Dermis blood vessel endothelial cell (primary cell): ENCODE measurements at regions not wholly inside any gene's neighbourhood (a gene's known extent, or its start where the extent isn't known, plus 50 kb on each side); places are given as distances from the start of the nearest gene placed in this dataset.
A peak's percentile ranks its signal among the peaks of the same experiment; 100 is the strongest.

Experiments used
- DNase-seq: peaks from one replicate; pipeline ENCODE4 v3.0.0; 2010

DNA sequence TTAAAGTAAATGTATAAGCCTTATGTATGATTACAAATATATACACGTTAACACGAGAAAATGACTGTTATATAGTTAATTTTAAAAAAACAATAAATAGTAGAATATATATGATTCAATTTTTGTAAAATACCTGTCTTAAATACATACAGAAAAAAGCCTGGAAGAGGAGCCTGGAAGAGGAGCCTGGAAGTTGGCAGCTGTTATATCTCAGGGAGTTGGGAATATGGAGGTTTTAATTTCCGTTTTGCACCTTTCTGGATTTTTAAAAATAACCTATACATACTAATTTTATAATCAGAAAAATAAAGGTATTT lies 111.6 kb downstream of the WT1 start:
- no peak for DNase-seq

DNA sequence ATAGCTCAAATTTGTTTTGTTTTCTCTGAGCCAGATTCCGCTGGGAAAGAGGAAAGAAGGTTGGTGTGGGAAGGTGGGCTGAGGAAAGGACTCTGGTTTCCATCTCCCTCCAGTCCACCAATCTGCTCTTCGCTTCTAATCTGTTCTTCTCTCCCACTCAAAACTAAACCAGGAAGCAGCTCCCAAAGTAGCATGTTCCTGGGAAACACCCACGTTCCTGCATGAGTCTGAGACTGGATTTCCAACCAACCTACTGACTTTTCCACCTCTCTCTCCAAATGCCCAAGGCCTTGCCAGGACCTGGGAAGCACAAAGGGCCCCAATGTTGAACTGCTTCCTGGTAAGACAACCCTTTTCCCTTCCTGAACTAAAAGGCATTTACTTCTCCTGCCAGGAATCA lies 110.2 kb downstream of the WT1 start:
- no peak for DNase-seq

DNA sequence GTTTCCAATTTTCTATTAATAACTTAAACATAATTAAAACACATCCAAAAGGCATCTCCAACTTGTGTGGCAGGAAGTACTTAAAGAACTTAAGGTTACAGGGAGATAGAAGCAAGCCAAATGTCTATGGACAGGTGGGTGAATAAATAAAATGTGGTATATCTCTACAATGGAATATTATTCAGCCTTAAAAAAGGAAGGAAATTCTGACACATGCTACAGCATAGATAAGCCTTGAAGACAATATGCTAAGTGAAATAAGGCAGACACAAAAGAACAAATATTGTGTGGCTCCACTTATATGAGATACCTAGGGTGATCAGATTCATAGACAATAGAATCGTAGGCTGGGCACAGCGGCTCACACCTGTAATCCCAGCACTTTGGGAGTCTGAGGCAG lies 109.6 kb downstream of the WT1 start:
- DNase-seq: no peak

DNA sequence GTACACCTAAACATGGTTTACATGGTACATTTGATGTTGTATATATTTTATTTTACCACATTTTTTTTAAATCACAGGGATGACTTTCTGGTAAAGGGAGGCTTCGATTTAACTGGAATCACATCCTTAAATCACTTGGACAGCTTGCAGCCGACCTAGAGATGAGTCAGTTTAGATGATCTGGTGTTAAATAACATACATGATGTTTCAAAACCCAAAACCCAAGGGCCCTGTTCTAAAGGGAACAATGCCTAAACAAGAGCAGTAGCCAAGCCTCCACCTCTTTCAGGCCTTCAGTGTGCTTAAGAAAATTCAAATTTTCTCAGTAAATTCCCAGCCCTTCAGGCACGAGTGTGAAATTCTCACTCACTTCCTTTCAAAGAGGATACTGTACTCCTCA lies 108.8 kb downstream of the WT1 start:
- DNase-seq: no peak

DNA sequence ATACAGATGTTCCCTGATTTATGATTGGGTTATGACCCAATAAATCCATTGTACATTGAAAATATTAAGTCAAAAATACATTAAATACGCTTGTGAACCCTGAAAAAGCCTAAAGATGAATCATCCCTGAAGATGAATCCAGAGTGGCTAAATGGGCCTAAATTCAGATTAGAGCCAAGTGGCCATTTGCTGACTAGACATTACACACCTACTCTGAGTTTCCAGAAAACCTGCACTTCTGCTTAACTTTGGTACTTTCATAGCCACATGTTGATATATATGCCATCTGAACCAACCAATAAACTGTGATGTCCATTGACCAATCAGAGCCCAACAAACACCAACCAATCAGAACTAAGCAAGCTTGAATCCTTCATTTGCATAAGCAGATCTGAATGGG lies 106.9 kb downstream of the WT1 start:
- no peak for DNase-seq

DNA sequence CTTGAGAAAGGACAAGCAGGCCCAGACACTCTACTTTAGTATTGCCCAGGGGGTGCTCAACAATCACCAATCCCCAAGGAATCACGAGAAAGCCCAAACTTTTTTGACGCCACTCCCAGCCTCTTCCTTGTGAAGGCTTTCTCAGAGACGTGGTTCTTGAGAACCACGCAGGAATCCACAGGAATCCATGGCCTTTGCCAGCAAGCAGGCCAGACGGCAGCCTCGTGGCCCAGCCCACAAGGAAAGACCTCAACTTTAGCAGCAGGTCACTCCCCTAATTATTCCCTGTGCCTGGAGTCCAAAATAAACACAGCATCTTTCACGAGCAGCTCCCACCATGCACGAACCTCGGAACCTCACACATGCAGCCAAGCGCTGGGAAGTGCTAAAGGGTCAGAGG lies 104.2 kb downstream of the WT1 start:
- DNase-seq: no peak

DNA sequence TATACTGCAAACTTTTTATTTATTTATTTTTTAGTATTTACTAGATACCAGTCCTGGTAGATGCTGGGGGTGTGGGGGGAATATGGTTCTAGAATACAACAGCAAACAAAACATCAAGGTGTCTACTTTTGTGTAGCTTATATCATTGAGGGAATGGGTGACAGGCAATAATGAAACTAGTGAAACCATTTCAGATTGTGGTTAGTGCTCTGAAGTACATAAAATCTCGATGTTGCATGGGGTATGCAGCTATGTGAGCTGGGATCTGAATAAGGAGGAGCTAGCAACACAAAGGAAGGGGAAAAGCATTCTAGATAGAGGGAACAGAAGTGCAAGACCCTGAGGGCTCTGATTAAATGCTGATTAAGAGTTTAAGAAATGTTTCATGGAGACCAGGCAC lies 103.5 kb downstream of the WT1 start:
- no peak for DNase-seq

DNA sequence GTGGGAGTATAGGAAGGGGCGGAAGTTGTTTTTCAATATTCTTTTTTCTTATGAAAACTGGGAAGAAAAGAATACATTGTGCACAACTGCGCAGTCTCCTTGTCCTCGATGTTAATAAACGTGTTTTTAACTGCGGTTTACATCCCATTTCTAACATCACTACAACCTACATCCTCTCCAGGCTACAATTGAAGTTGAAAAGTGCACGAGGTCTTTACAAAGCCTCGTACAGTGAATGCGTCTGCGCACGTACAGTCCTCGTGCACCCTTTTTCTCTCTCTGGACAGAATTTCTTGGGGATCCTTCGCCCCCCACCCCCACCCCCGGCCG lies 102.4 kb downstream of the WT1 start:
- DNase-seq: no peak

DNA sequence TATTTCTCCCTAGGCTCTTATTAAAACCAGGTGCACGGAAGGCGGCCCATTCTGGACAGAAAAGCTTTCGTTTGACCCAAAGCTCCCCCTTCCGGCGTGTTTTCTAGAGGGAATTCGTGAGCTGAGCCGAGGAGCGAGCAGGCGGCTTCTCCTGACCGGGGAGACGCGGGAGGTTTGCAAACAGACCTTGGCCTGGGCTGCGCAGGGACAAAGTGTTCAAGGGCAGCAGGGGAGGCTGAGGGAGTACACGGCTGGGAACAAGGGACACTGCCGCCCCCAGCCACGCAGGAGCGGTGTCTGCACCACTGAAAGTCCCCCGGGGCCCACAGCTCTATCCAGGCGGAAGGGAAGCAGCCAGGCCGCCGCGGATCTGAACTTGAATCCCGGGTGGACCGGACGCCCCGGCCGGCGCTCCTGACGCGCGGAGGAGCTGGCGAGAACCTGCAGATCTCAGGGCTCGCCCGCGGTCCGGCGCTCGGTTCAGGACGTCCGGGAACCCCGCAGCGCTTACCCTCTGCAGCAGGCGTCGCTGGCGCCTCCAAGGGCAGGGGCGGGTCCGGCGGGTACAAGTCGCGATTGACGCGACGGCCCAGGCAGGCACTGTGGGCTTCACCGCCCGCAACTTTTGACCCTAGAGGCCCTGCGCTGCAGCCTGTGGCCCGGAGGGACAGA lies 101.9 kb downstream of the WT1 start:
- DNase-seq: peak; percentile 48

DNA sequence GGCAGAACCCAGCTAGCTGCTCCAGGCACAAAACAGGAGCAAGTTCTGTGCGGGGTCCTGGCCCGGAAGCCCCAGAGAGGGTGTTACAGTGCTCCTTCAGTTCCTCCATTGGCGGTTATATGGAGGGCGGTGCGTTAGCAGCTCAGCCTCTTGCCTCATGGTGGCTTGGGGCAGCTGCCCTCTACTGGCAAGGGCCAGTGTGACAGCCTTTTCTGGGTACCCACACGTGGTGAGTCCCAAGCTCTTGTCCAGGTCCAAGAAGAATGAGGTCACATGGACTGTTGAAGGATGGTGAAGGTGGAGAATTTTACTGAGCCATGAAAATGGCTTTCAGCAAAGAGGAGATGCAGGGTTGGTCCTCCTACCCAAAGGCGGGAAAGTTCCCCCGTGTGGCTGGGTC lies 100.5 kb downstream of the WT1 start:
- DNase-seq: peak; percentile 21
